NCI-H2227 treated with DMSO at 0.1 percent for 48 hours (cell line): ENCODE measurements at regions not wholly inside any gene's neighbourhood (a gene's known extent, or its start where the extent isn't known, plus 50 kb on each side); places are given as distances from the start of the nearest gene placed in this dataset.

Experiments used
- DNase-seq: peaks from one replicate; lab custom pipeline; 2025; lab: John Stamatoyannopoulos, UW

- no peak for DNase-seq
These were observed 106.5 kb downstream of the TPRA1 start for GRCh38 chr3:127483902-127484591.

DNA sequence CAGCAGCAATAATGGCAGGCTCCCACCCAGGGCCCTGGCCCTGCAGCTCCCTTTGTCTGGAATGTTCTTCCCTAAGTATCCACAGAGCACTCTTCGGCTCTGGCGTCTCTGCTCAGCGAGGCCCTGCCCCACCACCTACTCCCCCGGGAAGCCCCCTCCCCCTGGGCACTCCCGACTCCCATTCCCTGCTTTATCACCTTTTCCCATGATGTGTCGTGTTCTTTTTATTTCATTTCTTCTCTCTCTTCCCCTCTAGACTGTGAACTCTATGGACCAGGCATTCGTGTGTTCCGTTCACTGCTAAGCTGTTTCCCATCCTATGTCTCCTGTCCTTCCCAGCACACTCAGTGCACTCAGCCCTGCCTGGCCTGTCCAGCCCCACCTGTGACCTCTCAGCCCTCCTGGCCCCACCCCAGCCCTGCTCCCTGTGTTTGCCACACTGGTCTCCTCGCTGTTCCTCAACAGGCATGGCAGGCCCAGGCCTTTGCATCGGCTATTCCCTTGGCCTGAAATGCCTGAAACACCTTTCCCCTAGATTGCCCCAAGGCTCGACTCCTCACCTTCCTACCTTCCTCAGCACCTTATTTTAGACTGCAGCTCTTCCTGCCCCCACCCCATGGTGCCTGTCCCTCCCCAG lies 107.4 kb downstream of the TPRA1 start:
- no peak for DNase-seq

DNA sequence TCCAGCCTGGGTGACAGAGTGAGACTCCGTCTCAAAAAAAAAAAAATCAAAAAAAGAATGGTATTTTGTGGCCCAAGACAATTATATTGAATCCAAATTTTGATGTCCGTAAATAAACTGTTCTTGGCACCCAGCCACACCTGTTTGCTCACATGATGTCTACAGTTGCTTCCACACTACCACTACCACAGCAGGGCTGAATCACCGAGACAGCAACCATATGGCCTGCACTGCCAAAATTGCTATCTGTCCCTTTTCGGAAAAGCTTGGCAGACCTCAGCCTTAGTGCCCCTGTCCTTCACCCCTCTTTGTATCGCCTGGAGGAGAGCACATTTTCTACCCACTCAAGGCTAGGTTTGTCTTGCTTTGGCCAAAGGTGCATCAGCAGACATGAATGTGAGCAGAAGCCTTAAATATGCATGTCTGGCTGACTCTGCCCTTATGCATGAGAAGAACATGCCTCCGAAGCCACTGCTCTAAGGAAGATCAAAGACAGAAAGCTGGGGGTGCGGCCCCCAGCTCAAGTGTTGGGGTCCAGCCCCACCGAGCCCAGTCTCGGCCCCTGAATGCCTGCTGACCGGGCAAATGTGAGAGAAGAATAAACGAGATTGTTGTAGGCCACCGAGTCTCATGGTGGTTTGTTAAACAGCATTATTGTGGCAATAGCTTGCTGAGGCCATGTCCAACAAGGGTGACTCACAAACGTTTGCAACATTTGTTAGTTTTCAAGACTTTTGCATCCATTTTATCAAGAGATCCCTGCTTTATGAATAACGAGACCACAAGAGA lies 108.1 kb downstream of the TPRA1 start:
- DNase-seq = no peak

DNA sequence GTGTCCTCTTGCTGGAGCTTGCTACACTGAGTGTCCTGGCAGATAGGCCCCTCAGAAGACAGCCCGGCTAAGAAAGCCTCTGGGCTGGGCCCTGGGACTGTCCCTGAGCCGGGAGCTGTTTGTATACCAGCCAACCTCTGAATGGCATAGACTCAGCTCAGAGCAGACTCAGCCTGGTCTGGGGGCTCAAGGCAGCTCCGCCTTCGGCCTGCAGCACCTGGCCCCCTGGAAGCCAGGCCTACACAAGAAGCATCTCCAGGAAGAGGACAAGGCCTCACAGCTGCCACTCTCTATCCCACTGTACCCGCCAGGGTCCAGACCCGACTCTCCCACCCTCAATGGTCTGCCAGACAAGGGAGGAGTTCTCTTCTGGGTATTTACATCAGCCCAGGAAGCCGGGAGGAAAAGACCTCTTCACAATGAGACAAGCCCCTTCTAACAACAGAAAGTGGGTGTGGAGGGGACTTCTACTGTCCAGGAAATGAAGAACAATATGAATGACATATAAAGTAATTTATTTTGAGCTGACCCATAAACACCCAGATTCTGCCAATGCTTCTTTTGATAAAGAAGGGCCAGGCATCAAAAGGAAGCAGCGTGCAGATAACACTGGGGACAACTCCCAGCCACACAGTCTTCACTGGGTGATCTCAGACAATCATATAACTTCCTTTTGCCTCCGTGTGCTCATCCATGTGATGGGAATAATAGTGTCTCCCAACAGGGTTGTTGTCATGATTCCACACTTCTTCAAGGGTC lies 110.2 kb downstream of the TPRA1 start:
- no peak for DNase-seq

DNA sequence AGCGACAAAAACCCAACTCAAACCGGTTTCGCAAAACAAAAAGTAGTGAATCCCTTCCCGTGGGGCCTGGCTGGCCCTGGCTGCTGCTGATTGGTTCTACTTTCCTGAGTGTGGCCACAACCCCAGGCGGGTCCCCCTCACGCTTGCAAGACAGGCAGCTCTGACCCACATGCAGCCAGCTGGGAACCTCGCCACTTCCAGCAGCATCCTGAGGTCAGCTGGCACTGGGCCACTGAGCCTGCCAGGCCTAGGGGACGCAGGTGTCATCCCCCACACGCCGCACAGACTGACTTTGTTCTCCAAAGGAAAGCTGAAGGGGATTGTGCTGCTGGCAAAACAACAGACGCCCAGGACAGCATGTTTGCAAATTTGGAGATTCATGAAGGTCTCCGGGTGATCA lies 111.1 kb downstream of the TPRA1 start:
- DNase-seq = no peak

DNA sequence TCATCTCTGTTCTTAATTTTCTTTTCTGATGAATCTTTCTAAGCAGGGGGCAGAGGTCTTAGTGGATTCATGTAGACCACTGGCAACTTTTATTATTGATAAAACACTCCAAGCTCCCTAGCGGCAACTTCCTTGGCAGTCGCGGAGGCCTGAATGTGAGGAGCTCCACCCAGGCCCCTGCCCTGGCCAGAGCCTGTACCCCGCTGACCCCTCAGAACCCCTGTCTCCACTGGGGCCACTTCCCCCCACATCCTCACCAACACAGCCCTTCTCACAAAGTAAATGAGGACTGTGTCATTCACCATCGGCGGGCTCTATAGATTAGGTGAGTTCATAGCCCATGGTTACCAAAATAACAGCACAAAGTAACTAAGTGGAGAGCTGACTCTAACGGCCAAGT lies 111.6 kb downstream of the TPRA1 start:
- DNase-seq = no peak

- DNase-seq = no peak
These were observed 113.1 kb downstream of the TPRA1 start for GRCh38 chr3:127477396-127477795.

DNA sequence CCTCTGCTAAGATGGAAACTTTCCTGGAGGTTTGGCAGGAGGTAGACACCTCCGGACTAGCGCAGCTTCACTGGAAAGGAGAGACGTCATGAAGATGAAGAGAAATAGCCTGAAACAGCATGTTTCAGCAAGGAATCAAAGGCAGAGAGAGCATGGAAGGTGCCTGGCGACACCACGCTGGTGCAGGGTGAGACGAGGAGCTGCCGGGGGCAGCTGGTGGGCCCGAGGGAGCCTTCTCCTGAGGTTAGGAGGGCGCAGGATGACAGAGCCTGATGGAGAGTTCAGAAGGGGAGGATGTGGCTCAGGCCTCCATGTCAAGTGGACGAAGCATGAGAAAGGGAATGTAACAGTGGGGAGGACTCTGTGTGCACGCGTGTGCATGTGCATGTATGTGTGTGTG lies 113.6 kb downstream of the TPRA1 start:
- DNase-seq = no peak

DNA sequence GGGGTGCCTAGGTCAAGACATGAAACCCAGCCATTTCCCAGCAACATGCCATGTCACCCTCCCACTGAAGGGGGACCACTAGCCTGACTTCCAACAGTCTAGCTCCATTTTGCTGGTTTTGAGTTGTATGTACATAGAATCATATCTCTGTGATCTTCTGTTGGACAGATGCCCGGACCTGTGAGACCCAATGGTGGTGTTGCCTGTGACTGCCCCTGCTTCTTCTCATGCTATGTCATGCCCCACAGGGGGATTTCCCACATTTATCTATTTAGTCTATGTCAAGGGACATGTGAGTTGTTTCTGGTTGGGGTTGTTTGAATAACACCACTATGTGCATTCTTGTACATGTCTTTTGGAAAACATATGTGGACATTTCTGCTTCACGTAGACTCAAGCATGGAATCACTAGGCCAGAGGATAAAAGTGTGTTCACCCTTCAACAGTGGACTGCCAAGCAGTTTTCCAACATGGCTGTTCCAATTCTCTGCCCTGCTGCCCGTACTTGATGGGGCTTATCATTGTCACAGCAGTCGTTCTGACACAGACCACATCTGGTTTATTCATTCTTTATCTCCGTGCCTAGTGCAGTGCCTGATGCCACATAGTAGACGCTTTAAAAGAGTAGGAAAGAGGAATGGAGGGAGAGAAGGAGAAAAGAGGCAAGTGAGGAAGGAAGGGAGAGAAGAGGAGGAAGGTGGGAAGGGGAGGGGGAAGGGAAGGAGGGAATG lies 114.4 kb downstream of the TPRA1 start:
- DNase-seq = no peak

GRCh38 chr3:127475391-127475790 lies 115.1 kb downstream of the TPRA1 start:
- no peak for DNase-seq

GRCh38 chr3:127473244-127474024 lies 117.1 kb downstream of the TPRA1 start:
- no peak for DNase-seq

GRCh38 chr3:127472506-127472905 lies 118.0 kb downstream of the TPRA1 start:
- DNase-seq = no peak

DNA sequence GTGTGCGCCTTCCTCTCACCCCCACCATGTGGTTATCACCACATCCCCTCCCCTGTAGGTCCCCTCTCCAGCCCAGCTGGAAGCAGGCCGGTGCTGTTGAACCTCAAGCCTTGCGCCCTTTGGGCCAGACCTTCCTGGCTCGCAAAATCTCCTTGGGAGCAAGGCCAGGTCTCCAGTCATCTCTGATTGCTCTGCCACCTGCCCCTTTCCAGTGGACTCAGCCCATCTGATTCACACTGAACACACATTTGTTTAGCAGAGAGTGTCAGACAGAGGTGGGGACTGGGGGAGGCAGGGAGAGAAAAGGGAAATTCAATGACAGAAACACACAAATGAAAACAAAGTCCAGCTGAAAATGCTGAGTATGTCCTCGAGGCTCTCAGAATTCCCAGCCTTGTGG lies 119.4 kb downstream of the TPRA1 start:
- no peak for DNase-seq

DNA sequence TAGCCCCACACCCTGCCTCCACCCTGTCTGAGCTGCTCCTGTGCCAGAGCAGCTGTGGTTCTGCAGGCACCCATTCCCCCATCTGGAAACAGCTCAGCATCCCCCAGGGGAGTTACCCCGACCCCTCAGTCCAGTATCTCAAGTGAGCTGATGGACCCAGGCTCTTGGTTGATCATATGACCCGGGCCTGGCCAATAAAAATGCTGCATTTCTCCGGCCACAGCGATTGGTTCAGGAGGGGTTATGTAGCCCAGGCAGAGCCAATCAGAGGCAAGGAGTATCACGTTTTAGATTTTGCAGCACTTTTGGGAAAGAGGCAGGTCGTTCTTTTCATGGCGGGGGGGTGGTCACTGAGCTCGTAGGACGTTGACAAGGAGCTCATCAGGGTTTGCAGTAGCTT lies 120.8 kb downstream of the TPRA1 start:
- DNase-seq = no peak

GRCh38 chr3:127467391-127467790 lies 123.1 kb downstream of the TPRA1 start:
- DNase-seq = no peak

GRCh38 chr3:127464642-127465041 lies 125.9 kb downstream of the TPRA1 start:
- DNase-seq = no peak

GRCh38 chr3:127462111-127462655 lies 128.3 kb downstream of the TPRA1 start:
- DNase-seq = no peak

- DNase-seq = peak; percentile 71
These were observed 129.1 kb downstream of the TPRA1 start for GRCh38 chr3:127461286-127461910.

DNA sequence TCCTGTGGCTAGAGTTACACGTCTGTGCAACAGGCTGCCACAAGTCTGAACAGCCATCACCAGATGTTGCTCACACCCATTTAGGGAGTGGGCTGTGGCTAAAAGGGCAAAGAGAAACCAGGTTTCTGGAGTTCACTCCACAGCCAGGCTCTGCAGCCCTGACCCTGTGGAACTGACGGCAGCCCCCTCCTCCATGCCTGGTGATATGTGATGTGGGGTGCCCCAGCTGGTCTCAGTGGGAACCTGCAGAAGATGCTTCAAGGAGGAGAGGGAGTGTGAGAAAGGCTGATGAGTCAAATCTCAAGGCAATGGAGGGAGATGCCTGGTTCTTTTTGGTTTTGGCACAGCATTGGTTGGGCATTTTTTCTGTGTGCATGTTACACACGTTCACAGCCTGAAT lies 130.6 kb downstream of the TPRA1 start:
- DNase-seq = no peak
